Activated CD8-positive, alpha-beta memory T cell treated with anti-CD3 and anti-CD28 coated beads, Interleukin-2, amount 10 ng/mL, durations not matched to agents 7 days and 5 days (primary cell): ENCODE measurements at regions not wholly inside any gene's neighbourhood (a gene's known extent, or its start where the extent isn't known, plus 50 kb on each side); places are given as distances from the start of the nearest gene placed in this dataset.

Source experiments
- ATAC-seq: fragments of 150-1000 bp; cut with Tn5 transposase; one replicate; pipeline ENCODE4 v1.10.0; 2021; ENCODE audit warnings: moderate library complexity
- CTCF ChIA-PET: fragments of 350-600 bp; sonication (Branson Sonifier 250); formaldehyde crosslinking; loops from one replicate; lab custom pipeline; 2021; ENCODE audit warnings: antibody characterized with exemption; lab: Charles Lee
- DNase-seq: peaks from one replicate; pipeline ENCODE4 v3.0.0-alpha.2; 2020
- H3K27ac Mint-ChIP-seq: one replicate; pipeline ENCODE4 v1.8.0; 2021; ENCODE audit warnings: mild to moderate bottlenecking, mixed read lengths
- H3K27me3 Mint-ChIP-seq: one replicate; pipeline ENCODE4 v1.8.0; 2021; ENCODE audit warnings: mixed read lengths
- H3K36me3 Mint-ChIP-seq: one replicate; pipeline ENCODE4 v1.8.0; 2021; ENCODE audit warnings: mild to moderate bottlenecking, mixed read lengths
- H3K4me1 Mint-ChIP-seq: one replicate; pipeline ENCODE4 v1.8.0; 2021; ENCODE audit warnings: mixed read lengths
- H3K4me3 Mint-ChIP-seq: one replicate; pipeline ENCODE4 v1.8.0; 2021; ENCODE audit warnings: mild to moderate bottlenecking, moderate library complexity, mixed read lengths
- H3K9me3 Mint-ChIP-seq: one replicate; pipeline ENCODE4 v1.8.0; 2022; ENCODE audit warnings: low read depth, mixed read lengths

DNA sequence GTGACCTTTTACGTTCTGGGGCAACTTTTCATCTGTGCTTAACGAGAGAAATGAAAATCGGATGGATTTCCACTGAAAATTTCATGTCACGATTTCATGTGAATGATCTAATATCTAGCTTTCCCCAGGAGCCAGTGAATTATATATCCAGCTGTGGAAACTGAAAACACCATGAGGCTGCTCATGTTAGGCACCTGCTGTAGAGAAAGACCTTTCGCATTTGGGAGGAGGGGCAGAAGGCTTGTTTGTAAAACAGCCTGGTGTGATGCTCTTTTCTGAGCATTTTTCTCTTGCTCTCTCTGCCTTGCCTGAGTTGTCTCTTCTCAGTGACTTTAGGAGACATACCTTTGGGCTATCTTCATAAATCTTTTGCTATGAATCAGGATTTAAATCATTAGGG, 84.6 kb upstream of the CYP1B1 start:
- Mint-ChIP-seq H3K27me3 (peaks cover 72% of the 10 kb centered on the region), H3K27ac (no peak overlapping the region), H3K4me1 (no peaks in the 10 kb centered on the region), H3K9me3 (no peaks in the 10 kb centered on the region), H3K36me3 (no peaks in the 10 kb centered on the region), H3K4me3 (no peak overlapping the region)
- ATAC-seq (no peak), DNase-seq (no peak)
- CTCF ChIA-PET, result interaction anchor here (0.6 kb wide), 1 partner anchor 97 kb away, joined by 5 read pairs; no protein-coding TSS in a partner anchor

GRCh38 chr2:38159597-38159996, 83.6 kb upstream of the CYP1B1 start:
- DNase-seq, result no peak
- Mint-ChIP-seq H3K27me3 (peaks cover 70% of the 10 kb centered on the region), H3K4me3 (no peak overlapping the region), H3K27ac (no peak overlapping the region), H3K36me3 (no peaks in the 10 kb centered on the region), H3K9me3 (no peaks in the 10 kb centered on the region), H3K4me1 (no peaks in the 10 kb centered on the region)
- ATAC-seq, result no peak
- CTCF ChIA-PET, result no interaction called here

- no peak for ATAC-seq
- H3K27ac Mint-ChIP-seq, result no peak overlapping the region
- no peaks in the 10 kb centered on the region for H3K4me1 Mint-ChIP-seq
- no peak for DNase-seq
- no peaks in the 10 kb centered on the region for H3K9me3 Mint-ChIP-seq
- no peak overlapping the region for H3K4me3 Mint-ChIP-seq
- no peaks in the 10 kb centered on the region for H3K36me3 Mint-ChIP-seq
- CTCF ChIA-PET, result no interaction called here
- peaks cover 71% of the 10 kb centered on the region for H3K27me3 Mint-ChIP-seq
Observed at GRCh38 chr2:38159191-38159590, 83.2 kb upstream of the CYP1B1 start.

GRCh38 chr2:38158378-38159118, 82.6 kb upstream of the CYP1B1 start:
- DNase-seq, result no peak
- no peaks in the 10 kb centered on the region for H3K36me3 Mint-ChIP-seq
- H3K4me3 Mint-ChIP-seq, result no peak overlapping the region
- no peaks in the 10 kb centered on the region for H3K4me1 Mint-ChIP-seq
- ATAC-seq, result no peak
- CTCF ChIA-PET, result no interaction called here
- H3K9me3 Mint-ChIP-seq, result no peaks in the 10 kb centered on the region
- peaks cover 72% of the 10 kb centered on the region for H3K27me3 Mint-ChIP-seq
- H3K27ac Mint-ChIP-seq, result no peak overlapping the region

DNA sequence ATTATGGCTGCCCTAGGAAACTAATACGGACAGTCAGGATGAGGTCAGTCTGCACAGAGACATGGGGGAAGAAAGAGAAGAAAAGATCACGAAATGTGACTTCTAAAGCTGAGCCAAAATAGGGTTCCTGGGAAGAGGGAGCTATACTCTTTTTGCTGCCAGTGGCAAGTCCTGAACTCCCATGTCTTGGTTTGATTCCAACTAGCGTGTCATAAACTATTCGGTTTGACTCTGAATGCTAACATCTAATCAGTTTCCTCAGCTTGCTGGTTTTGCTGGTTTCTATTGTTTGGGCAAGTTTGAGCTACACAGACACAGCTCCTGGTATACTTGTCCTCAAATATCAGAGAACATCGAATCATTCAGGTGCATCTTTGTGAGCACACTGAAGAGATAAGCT, 80.5 kb upstream of the CYP1B1 start:
- CTCF ChIA-PET, result interaction anchor here (1.3 kb wide), 1 partner anchor 118 kb away, joined by 4 read pairs; no protein-coding TSS in a partner anchor
- Mint-ChIP-seq H3K27me3 (peaks cover 69% of the 10 kb centered on the region), H3K4me3 (no peak overlapping the region), H3K36me3 (no peaks in the 10 kb centered on the region), H3K27ac (no peak overlapping the region), H3K4me1 (no peaks in the 10 kb centered on the region), H3K9me3 (no peaks in the 10 kb centered on the region)
- ATAC-seq, result no peak
- DNase-seq, result no peak

DNA sequence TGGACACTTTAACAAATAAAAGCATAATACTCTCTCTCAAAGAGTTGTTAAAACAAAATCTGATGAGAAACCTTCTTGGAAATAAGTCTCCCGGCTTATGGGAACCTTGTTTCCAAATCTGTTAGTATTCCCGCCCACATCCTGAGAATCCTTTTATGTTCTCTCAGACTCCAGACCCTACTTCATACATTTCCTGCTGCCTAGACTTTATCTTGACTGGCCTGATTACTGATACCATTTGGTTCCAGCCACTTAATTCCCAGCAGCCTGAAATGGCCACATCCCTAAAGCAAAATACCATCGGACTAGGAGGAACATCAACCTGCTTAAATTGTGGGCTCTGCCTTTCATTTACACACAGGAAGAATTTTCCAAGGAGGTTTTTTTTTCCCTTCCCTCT, 79.1 kb upstream of the CYP1B1 start:
- CTCF ChIA-PET, result no interaction called here
- no peaks in the 10 kb centered on the region for H3K9me3 Mint-ChIP-seq
- no peak overlapping the region for H3K27ac Mint-ChIP-seq
- peaks cover 55% of the 10 kb centered on the region for H3K27me3 Mint-ChIP-seq
- no peaks in the 10 kb centered on the region for H3K4me1 Mint-ChIP-seq
- DNase-seq, result no peak
- H3K36me3 Mint-ChIP-seq, result no peaks in the 10 kb centered on the region
- ATAC-seq, result no peak
- no peak overlapping the region for H3K4me3 Mint-ChIP-seq

DNA sequence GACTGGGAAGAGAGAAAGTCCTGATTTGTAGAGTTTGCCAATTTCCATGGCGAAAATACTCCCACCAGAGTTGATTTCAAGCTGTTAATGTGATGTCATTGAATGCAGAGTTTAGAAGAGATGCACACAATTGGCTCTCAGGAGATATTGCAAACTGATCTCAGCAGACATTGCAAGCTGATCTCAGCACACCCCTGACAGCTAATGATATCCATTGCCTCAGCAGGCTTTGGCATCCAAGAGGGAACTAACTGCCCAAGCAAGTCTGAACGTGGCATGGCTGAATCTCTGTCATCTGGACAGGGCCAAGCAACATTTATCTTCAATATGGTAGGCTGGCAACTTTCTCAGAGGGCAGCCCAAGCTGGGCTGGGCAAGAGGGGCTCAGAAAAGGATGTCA, 78.4 kb upstream of the CYP1B1 start:
- no peaks in the 10 kb centered on the region for H3K36me3 Mint-ChIP-seq
- peaks cover 52% of the 10 kb centered on the region for H3K27me3 Mint-ChIP-seq
- no peak for DNase-seq
- H3K4me3 Mint-ChIP-seq, result no peak overlapping the region
- no peaks in the 10 kb centered on the region for H3K4me1 Mint-ChIP-seq
- H3K27ac Mint-ChIP-seq, result no peak overlapping the region
- CTCF ChIA-PET, result no interaction called here
- H3K9me3 Mint-ChIP-seq, result no peaks in the 10 kb centered on the region
- no peak for ATAC-seq

DNA sequence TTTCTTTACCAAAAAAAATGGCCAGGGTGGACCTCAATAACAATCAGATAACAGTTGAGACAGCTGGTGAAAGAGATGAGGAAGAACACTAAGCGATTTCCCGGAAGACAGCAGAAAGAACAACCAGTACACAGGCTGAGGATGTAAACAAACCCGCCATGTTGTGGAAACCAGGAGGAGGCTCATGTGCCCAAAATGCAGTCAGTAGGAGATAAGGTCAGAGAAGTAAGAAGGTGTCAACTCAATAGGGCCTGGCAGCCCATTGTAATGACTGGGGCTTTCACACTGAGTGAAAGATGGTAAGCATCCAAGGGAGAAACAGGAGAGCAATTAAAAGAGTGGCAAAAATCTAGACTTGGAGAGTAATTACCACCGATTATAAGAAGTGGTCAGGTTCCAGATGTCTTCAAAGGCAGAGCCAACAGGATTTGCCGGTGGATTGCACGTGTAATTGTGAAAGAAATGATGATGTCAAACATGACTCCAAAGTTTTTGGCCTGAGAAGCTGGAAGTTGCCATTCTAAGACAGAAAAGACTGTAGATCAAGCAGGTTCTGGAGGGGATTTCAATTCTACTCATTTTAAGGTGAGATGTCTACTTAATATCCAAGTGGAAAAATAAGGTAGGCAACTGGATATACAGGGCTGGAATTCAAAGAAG, 77.7 kb upstream of the CYP1B1 start:
- no peak overlapping the region for H3K27ac Mint-ChIP-seq
- no peaks in the 10 kb centered on the region for H3K36me3 Mint-ChIP-seq
- ATAC-seq (no peak), DNase-seq (no peak)
- H3K27me3 Mint-ChIP-seq, result peaks cover 49% of the 10 kb centered on the region
- H3K9me3 Mint-ChIP-seq, result no peaks in the 10 kb centered on the region
- no peaks in the 10 kb centered on the region for H3K4me1 Mint-ChIP-seq
- CTCF ChIA-PET, result no interaction called here
- no peak overlapping the region for H3K4me3 Mint-ChIP-seq

DNA sequence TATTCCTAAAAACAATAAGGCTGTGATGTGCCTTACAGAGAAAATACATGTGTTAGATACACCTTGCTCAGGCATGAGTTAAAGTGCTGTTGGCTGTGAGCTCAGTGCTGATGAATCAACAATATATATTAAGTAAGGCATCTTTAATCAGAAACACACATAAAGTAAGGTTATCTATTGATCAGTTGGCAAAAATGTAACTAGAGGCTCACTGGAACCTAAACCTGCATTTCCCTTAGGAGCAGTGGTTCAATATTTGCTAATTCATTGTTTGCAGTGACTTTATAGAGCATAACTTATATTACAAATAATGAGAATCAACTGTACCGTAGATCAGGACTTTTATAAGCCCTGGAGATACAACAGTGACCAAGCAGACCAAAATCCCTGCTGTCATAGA, 77.0 kb upstream of the CYP1B1 start:
- Mint-ChIP-seq H3K9me3 (no peaks in the 10 kb centered on the region), H3K27ac (no peak overlapping the region), H3K4me1 (no peaks in the 10 kb centered on the region), H3K36me3 (no peaks in the 10 kb centered on the region), H3K27me3 (peaks cover 43% of the 10 kb centered on the region), H3K4me3 (no peak overlapping the region)
- CTCF ChIA-PET, result no interaction called here
- DNase-seq (no peak), ATAC-seq (no peak)

GRCh38 chr2:38152035-38152434, 76.1 kb upstream of the CYP1B1 start:
- Mint-ChIP-seq H3K27ac (no peak overlapping the region), H3K27me3 (peaks cover 34% of the 10 kb centered on the region), H3K4me3 (no peak overlapping the region), H3K4me1 (peaks cover 4% of the 10 kb centered on the region), H3K9me3 (no peaks in the 10 kb centered on the region), H3K36me3 (no peaks in the 10 kb centered on the region)
- CTCF ChIA-PET, result no interaction called here
- ATAC-seq, result no peak
- no peak for DNase-seq

DNA sequence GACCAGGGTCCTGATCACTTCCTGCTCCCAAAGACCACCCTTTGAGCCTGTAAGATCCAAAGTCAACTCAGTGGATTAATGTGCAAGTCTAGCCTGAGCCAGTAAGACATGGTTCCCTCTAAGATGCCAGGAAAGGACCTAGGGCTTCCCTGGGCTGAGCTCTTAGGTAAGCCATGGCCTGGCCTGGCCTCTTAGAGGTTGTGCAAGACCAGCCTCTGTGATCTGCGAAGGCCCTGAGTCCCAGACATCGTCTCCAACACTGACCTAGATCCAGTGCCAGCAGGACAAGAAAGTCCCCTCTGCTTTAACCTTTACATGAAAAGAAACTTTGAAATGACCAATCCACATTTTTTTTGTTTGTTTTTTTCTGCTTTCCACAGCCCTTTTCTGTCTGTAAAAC, 73.6 kb upstream of the CYP1B1 start:
- DNase-seq, result no peak
- Mint-ChIP-seq H3K4me1 (peaks cover 14% of the 10 kb centered on the region), H3K36me3 (no peaks in the 10 kb centered on the region), H3K27ac (no peak overlapping the region), H3K9me3 (no peaks in the 10 kb centered on the region), H3K27me3 (peaks cover 19% of the 10 kb centered on the region), H3K4me3 (no peak overlapping the region)
- CTCF ChIA-PET, result no interaction called here
- no peak for ATAC-seq

DNA sequence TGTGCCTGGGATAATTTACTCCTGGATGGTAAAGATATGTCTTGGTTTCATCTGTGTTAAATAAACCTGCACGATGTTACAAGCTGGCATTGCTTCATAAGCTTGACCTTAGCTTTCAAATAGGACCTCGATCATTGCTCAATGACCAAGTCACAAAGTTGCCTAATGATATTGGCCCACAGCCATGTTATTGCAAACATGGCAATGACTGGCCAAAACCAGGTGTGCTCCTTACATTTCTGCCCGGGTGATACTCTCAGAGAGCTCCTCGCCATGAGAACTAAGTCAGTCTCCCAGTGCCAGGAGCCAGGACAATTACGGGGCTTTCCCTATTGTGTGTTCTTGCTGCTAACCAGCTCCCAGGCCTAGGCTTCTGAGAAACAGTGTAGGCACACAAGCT, 72.5 kb upstream of the CYP1B1 start:
- Mint-ChIP-seq H3K27me3 (peaks cover 9% of the 10 kb centered on the region), H3K36me3 (no peaks in the 10 kb centered on the region), H3K27ac (no peak overlapping the region), H3K4me1 (peaks cover 14% of the 10 kb centered on the region), H3K9me3 (no peaks in the 10 kb centered on the region), H3K4me3 (no peak overlapping the region)
- no peak for ATAC-seq
- no peak for DNase-seq
- CTCF ChIA-PET, result no interaction called here

DNA sequence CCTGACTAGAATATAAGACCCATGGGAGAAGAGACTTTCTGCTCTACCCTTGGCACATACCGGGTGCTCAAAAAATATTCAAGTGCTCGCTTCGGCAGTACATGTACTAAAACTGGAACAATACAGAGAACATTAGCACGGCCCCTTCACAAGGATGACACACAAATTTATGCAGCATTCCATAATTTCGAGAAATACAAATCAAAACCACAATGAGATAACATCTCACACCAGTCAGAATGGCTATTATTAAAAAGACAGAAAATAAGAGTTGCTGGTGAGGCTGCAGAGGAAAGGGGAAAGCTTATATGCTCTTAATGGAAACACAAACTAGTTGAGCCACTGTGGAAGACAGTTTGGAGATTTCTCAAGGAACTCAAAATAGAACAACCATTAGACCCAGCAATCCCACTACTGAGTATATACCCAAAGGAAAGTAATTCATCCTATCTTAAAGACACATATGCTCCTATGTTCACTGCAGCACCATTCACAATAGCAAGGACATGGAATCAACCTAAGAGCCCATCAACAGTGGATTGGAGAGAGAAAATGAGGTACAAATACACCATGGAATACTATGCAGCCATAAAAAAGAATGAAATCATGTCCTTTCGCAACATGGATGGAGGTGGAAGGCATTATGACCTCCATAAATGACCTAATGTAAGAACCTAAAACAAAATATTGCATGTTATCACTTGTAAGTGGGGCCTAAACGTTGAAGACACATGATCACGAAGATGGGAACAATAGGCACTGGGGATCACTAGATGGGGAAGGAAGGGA, 71.6 kb upstream of the CYP1B1 start:
- Mint-ChIP-seq H3K36me3 (no peaks in the 10 kb centered on the region), H3K4me1 (peaks cover 14% of the 10 kb centered on the region), H3K27ac (no peak overlapping the region), H3K4me3 (no peak overlapping the region), H3K27me3 (peaks cover 12% of the 10 kb centered on the region), H3K9me3 (no peaks in the 10 kb centered on the region)
- CTCF ChIA-PET, result no interaction called here
- ATAC-seq, result no peak
- no peak for DNase-seq

DNA sequence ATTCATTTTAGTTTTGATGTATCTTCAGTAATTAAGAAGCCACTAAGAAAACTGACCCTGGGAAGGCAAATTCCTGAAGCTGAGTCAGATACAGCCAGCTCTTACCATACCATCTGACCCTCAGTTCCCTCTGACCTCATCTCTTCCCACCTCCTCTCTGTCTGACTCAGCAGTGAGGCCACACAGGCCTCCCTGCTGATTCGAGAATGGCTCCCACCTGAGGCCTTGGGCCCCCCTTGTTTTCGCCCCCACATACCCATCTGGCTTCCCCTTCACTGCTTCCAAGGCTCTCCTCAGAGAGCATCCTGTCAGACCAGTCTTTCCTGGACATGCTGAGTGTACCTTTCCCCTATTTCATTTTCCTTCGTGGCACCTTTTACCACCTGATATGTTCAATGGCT, 71.0 kb upstream of the CYP1B1 start:
- Mint-ChIP-seq H3K27me3 (peaks cover 13% of the 10 kb centered on the region), H3K4me1 (peaks cover 14% of the 10 kb centered on the region), H3K9me3 (no peaks in the 10 kb centered on the region), H3K36me3 (no peaks in the 10 kb centered on the region), H3K27ac (no peak overlapping the region), H3K4me3 (no peak overlapping the region)
- ATAC-seq (peak; percentile 30), DNase-seq (peak; percentile 42)
- CTCF ChIA-PET, result no interaction called here
